Activated T-cell treated with anti-CD3 and anti-CD28 coated beads, Interleukin-2, amount 50 U/mL, for 48 hours (primary cell): ENCODE measurements at regions not wholly inside any gene's neighbourhood (a gene's known extent, or its start where the extent isn't known, plus 50 kb on each side); places are given as distances from the start of the nearest gene placed in this dataset.
"Not testable (repeated sequence)": the region's sequence is repeated elsewhere in the genome, so short reads cannot be mapped to it uniquely, and the experiment has no call there.

ENCODE experiments used
- DNase-seq, 2 experiments: peaks; one replicate each; pipeline ENCODE4 v3.0.0-alpha.2; 2020

- not testable (repeated sequence) for DNase-seq
Observed at GRCh38 chr9:39567396-39567795, 211.9 kb downstream of the SPATA31A1 start.

- not testable (repeated sequence) for DNase-seq
Observed at GRCh38 chr9:39568900-39569299, 213.4 kb downstream of the SPATA31A1 start.

DNA sequence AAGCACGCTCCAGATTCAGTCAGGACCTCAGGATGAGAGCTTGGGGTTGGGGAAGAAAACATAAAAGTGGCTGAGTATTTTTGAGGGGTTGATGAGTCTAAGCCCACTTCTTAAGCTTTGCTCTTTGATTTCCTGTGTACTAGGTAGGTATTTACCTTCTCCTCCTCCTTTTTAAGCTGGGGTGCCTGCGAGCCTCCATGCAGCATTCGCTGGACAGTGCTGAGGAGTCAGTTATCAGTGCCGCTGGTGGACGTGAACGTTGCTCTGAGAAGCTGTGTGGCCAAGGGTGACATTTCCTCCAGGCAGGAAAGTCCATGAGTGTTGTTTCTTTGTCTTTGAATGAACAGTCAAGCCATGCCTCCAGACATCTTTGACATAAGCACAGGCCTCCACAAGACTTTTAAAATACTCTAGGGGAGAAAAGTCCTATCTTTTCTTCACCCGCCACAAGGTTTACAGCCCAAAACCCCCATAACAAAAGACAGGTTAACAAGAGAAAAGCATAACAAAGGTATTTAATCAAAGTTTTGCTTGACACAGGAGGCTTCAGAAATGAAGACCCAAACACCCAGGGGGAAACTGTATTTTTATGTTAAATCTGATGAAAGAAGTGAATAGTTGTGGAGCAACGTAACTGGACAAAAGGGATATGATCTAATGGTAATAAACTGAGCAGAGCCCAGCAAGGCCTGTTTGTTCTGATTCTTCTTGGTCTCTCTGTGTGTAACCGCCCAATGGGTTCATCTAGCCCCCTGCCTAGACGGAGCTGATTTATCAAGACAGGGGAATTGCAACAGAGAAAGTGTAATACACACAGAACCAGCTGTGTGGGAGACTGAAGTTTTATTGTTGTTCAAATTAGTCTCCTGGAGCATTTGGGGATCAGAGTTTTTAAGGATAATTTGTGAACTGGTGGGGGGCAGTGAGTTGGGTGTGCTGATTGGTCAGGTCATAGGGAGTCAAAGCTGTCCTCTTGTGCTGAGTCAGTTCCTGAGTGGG lies 217.9 kb downstream of the SPATA31A1 start:
- not testable (repeated sequence) for DNase-seq

DNA sequence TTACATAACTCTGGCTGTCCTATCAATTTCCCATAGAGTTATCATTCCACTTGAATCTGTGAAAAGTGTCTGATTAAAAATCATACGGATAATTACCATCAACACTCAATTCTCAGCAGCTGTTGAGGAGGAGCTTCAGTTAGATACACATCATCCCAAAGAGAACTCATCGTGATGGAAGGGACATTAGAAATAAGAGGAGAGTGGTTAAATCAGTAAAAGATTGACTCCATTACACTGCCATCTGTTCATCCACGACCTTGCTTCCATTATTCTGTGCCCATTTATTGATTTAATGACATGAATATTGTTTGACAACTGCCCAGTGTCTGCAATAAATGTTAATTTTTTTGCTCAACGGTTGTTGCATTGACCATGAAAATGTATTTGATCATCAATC lies 223.5 kb downstream of the SPATA31A1 start:
- not testable (repeated sequence) for DNase-seq

DNA sequence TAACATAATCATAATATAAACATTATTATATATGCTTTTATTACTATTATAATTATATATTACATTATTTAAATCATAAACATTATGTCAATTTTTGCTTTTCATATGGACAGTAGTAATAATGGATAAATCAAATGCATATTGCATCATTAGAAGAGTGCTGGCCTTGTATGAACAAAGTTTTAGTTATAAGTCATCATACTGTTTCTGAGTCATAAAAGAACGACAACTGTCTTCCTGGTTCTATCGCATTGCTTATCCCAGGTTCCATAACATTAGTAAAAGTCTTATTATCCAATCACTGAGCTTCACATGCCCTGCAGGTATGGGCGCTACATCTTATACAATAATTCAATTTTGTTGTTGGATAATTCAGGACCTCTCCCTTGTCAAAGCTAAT lies 225.8 kb downstream of the SPATA31A1 start:
- DNase-seq = not testable (repeated sequence)

DNA sequence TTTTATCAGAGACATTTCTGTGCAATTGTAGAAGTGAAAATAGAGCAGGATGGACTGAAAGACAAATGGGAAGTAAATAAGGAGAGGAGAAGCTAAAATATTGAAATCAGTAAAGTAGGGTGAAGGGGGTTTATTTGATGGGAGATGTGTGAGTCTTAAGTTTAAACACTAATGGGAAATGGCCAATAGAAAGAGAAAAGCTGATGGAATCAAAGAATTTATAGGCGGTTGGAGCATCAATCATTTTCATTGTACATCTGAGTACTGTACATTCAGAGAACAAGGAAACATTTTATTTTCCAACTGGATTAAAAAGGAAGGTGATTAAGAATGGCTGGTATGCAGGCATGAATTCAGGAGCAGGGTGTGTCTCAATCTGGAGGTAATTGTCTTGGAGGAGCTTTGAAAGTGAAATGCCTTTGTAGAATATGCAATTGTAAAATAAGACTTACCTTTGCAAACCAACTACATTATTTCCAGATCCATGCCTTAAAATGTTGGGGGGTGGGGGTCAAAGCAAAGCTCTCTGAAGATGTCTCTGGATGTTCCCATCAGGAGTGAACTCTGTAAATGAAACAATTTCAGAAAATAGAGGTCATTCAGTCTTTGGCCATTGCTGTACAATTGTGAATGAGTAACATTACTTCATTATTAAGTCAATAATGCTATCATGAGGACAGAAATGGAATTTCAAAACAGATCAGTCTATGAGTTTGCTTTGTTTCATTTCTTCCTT lies 227.4 kb downstream of the SPATA31A1 start:
- DNase-seq = not testable (repeated sequence)

DNA sequence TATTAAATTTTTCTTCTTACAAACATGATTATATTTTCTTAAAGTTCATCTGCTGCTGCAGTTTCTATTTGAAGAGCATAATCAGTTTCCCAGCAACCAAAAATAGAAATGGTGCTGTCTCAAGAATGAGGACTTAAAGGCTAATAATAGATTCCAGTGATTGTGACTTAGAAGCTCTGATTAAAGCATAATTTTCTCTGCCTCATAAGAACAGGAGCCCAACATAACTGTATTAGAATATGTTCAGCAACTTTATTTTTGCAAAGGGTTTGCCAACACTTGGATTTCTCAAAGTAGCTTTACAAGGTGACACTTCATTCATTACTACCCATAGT lies 227.9 kb downstream of the SPATA31A1 start:
- DNase-seq = not testable (repeated sequence)

GRCh38 chr9:39585233-39585632 lies 229.8 kb downstream of the SPATA31A1 start:
- DNase-seq = not testable (repeated sequence)

- DNase-seq = no peak
Observed at GRCh38 chr9:39587844-39588499, 232.5 kb downstream of the SPATA31A1 start.

DNA sequence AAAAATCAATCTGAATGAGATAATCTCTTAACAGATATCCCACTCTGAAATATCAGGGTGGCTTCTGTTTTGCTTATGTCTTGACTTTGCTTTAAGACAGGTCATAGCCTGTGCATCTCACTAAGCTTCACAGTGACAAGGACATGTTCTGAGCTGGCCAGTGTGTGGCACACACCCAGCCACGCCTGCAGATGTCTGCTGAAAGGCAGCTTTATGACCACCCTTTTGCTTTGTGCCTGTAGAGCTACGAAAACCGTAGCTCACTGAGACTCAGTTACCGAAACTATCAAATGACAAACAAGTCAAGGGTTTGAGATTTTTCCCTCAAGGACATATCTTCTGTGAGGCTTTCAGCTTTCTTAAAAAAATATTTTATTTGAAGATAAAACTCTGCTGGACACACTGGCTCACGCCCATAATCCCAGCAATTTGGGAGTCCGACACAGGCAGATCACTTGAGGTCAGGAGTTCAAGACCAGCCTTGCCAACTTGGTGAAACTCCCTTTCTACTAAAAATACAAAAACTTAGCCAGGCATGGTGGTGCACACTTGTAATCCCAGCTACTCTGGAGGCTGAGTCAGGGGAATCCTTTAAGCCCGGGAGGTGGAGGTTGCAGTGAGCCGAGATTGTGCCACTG lies 233.2 kb downstream of the SPATA31A1 start:
- DNase-seq = no peak

- DNase-seq = not testable (repeated sequence)
Observed at GRCh38 chr9:39604089-39604488, 248.6 kb downstream of the SPATA31A1 start.

DNA sequence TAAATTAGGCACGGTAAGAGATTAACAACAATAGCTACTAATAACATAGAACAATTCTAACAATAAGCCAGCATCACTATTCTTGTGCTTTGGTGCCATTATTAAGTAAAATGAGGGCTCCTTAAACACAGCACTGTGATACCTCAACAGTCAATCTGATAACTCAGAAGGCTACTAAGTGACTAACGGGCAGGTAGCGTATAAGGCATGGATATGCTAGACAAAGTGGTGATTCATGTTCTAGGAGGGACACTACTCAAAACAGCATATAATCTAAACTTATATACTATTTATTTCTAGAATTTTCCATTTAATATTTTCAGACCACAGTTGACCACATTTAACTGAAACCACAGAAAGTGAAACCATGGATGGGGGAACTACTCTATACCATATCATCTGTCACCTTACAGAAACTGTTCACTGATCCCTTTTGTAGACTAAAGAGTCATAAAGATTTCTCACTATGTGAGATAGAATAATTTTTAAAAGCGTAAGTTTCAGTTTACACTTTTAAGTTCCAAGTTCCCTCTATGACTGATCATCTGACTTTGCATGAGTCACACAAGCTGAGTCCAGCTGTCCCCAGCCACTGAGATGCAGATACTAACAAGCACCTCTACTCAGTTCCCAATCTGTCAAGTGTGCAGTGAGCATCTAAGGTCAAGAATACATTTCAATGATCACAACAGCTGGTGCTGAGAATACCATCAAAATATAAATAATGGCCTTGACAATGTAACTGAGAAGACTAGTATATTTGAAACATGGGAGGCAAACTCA lies 256.2 kb downstream of the SPATA31A1 start:
- DNase-seq = not testable (repeated sequence)

DNA sequence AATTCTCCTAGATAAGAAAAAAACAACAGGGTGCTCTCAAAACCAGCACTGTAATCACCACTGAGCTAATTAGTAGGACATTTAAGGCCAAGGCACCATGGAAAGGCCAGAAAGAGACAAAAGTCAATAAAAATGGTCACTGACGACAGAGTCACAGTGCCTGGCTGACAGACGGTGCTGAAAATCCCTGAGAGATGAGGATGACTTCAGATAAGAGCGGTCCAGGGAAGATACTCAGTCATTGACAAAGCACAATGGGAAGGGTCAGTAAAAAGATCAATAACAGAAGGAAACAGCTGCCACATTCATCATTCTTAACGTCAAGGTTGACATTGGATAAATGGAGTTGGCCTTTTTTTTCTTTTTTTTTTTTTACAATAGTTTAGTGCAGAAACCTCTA lies 261.0 kb downstream of the SPATA31A1 start:
- DNase-seq = not testable (repeated sequence)

- not testable (repeated sequence) for DNase-seq
Observed at GRCh38 chr9:39624048-39624447, 268.6 kb downstream of the SPATA31A1 start.

DNA sequence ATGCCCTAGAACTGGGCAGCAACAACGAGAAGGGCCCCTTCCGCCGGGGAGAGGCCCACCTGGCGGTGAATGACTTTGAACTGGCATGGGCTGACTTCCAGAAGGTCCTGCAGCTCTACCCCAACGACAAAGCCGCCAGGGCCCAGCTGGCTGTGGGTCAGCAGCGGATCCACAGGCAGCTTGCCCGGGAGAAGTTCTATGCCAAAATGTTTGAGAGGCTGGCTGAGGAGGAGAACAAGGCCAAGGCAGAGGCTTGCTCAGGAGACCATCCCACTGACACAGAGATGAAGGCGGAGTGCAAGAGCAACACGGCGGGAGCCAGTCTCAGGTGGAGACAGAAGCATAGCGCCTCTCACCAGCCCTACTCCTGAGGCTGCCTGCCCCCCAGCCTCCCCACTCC lies 276.6 kb downstream of the SPATA31A1 start:
- not testable (repeated sequence) for DNase-seq

- not testable (repeated sequence) for DNase-seq
Observed at GRCh38 chr9:39649029-39649428, 293.6 kb downstream of the SPATA31A1 start.

DNA sequence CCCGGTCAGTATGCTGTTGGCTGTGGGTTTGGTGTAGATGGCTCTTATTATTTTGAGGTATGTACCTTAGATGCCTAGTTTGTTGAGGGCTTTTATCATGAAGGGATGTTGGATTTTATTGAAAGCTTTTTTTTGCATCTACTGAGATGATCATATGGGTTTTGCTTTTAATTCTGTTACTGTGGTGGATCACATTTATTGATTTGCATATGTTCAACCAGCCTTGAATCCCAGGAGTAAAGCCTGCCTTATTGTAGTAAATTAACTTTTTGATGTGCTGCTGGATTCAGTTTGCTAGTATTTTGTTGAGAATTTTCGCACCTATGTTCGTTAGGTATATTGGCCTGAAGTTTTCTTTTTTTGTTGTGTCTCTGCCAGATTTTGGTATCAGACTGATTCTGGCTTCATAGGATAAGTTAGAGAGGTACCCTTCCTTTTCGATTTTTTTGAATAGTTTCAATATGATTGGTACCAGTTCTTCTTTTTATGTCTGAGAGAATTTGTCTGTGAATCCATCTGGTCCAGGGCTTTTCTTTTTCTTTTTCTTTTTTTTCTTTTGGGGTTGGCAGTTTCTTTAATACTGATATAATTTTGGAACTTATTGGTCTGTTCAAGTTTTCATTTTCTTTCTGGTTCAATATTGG lies 301.6 kb downstream of the SPATA31A1 start:
- DNase-seq = not testable (repeated sequence)

- DNase-seq = not testable (repeated sequence)
Observed at GRCh38 chr9:39663020-39663419, 307.6 kb downstream of the SPATA31A1 start.

GRCh38 chr9:39663713-39664112 lies 308.2 kb downstream of the SPATA31A1 start:
- not testable (repeated sequence) for DNase-seq

- not testable (repeated sequence) for DNase-seq
Observed at GRCh38 chr9:39665020-39665419, 309.6 kb downstream of the SPATA31A1 start.
